Jurkat, Clone E6-1 (cell line): ENCODE measurements at regions not wholly inside any gene's neighbourhood (a gene's known extent, or its start where the extent isn't known, plus 50 kb on each side); places are given as distances from the start of the nearest gene placed in this dataset.

Experiments
- DNase-seq: peaks from one replicate; pipeline ENCODE4 v3.0.0-alpha.2; 2011; ENCODE audit warnings: low read depth, low spot score
- H3K4me3 ChIP-seq: 2 replicates; pipeline ENCODE4 v1.5.1; 2011; ENCODE audit warnings: mild to moderate bottlenecking, low read length, control low read depth, moderate library complexity

DNA sequence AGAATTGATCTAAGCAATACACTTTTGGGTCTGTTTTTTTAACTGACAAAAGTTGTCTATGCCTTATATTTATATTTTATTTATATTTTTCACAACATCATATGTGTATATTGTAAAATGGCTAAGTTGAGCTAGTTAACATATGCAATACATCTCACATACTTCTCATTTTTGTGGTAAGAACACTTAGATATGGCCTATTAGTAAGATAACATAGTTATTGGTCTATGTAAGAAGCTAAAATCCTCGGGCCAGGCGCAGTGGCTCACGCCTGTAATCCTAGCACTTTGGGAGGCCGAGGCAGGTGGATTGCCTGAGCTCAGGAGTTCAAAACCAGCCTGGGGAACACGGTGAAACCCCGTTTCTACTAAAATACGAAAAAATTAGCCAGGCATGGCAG is 275.6 kb upstream of the ID2 start:
- no peak for DNase-seq
- H3K4me3 ChIP-seq: no peak overlapping the region

DNA sequence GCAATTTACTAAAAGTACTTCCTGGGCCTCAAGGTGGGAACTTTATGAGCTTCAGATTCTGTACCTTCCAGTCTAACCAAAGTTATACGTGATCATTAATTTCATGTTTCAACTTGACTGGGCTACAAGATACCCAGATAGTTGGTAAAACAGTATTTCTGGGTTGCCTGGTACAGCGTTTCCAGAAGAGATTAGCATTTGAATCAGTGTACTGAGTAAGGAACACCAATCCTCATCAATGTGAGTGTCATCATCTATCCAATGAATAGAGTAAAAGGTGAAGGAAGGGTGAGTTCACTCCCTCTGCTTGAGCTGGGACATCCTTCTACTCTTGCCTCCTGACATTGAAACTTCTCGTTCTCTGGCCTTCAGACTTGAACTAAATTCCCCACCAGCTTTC is 274.5 kb upstream of the ID2 start:
- no peak overlapping the region for H3K4me3 ChIP-seq

DNA sequence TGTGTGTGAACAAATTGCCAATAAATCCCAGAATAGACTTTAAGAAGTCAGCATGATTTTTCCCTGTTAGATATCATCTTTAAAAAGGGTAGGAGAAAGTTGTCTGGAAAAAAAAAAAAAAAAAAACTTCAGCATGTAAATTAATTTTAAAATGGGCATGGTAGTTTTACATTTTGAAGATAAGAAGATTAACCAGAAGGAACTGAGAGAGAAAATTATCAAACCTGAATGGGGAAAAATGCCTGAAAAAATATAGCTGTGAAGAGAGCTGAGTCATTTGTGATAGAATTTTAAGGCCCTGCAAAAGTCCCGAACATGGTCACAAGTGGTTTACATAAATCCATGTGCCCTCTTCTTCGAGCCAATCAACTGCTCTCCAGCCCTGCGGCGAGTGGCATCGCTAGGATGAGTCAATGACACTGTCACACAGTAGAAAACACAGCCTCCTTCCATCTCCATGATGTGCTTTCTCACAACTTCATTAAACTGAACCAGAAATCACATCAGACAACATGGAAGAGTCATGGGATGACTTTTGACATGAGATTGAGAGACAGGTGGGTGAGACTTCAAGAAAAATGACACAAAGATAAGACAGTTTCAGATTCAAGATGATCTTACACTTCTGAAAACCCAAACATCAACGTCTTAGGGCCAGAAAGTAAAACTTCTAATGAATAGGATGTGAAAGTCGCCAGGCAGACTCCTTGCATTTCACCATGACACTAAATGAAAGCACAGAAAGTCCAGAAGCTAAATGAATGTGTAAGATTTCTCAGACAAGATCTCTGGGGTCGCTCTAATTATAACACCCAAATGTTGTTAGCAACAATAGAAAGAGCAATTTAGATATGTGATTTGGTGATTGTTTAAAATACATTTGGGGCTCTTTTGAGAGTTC is 273.0 kb upstream of the ID2 start:
- H3K4me3 ChIP-seq: no peak overlapping the region
- DNase-seq: no peak

More for the DNA sequence above, 274.5 kb upstream of the ID2 start:
- no peak for DNase-seq

DNA sequence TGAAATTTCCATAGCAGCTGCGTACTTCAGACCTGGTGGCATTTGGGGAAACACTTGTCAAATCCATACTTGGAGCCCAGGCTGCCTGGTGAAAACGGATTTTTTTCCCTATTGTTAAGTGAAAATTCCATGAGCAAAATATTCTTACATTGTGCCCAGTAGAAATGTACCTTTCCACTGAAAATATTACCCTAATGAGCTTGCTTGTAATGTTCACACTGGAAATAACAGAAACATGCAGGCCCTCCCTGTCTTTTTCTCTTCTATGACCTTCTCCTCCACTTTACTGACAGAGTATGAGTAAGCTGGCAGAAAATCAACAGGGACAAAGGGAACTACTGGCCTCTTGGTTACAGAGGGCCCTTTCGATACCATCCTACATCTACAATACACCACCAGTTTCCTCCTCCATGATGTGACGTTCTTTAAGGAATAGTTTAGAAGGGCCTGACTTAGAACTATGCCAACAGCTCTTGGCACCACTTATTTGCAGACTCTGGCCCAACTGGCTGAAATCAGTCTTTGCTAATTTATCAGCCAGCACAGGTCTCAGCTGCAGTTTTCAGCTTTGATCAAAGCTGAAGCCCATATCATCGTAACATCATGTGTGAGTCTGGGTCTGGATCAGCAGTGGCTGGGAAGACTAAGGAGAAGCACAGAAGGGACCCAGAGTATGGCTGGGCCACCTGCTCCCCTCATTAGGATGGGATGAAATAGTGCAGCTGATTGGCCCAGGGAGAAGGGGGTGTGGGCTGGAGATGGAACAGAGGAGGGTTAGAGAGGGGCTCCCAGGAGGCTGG is 272.2 kb upstream of the ID2 start:
- DNase-seq: no peak
- H3K4me3 ChIP-seq: no peak overlapping the region

DNA sequence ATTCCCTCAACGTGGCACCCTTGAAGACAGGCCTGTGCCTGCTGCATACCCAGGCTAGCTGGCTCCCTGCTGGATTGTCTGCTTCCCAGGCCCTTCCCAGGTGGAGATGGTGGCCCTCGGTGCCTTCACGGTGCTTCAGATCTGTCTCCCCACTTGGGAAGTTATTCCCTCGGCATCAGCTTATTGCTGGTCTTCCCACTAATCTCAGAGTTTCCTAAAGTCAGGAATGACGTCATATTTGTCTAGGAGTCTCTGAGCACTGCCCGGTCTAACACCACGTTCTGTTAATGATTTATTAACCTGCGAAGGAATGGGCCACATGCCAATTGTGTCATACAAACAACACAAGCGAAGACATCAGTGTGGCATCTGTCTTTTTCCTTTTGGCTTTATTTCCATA is 269.8 kb upstream of the ID2 start:
- DNase-seq: no peak
- H3K4me3 ChIP-seq: no peak overlapping the region

DNA sequence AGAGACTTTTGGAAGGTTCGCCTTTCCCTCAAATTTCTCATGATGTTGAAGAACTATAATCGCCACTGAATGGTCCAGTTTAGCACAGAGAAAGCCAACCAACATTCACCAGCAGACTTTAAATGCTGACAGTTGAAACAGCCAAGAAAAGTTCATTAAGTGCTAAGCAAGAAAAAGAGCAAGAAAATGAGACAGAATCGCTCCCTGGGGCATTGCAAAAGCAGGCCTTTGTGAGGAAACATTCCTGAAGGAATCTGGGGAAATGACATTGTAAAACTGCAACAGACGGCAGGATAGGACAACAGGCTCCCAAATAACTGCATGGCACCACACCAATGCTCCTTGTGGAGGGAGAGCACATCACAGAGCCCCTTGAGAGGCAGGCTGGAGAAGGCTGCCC is 269.3 kb upstream of the ID2 start:
- no peak for DNase-seq
- no peak overlapping the region for H3K4me3 ChIP-seq

DNA sequence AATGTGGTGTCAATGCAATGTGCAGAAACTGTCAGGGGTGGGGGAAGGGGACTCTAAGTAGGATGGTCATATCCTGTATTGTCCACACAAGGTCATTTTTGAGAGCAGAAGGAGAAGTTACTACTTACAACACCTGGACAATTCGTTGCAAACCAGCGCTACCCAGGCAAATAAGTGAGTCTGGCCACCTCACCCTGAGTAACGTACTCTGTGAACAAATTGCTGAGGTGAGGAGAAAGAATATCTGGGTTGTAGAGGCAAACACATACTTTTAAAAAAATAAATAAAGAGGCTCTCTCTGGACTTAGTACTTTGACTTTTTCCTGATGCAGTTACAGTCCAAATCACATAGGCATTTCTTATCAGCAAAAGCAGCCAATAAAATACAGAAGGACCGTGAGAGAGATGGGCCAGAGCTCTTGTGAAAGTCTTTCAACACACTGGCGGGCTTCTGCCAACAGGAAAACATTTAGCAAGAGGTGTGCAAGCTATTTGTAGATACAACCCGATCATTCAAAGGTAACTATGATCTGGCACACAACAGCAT is 268.2 kb upstream of the ID2 start:
- no peak overlapping the region for H3K4me3 ChIP-seq
- DNase-seq: no peak

DNA sequence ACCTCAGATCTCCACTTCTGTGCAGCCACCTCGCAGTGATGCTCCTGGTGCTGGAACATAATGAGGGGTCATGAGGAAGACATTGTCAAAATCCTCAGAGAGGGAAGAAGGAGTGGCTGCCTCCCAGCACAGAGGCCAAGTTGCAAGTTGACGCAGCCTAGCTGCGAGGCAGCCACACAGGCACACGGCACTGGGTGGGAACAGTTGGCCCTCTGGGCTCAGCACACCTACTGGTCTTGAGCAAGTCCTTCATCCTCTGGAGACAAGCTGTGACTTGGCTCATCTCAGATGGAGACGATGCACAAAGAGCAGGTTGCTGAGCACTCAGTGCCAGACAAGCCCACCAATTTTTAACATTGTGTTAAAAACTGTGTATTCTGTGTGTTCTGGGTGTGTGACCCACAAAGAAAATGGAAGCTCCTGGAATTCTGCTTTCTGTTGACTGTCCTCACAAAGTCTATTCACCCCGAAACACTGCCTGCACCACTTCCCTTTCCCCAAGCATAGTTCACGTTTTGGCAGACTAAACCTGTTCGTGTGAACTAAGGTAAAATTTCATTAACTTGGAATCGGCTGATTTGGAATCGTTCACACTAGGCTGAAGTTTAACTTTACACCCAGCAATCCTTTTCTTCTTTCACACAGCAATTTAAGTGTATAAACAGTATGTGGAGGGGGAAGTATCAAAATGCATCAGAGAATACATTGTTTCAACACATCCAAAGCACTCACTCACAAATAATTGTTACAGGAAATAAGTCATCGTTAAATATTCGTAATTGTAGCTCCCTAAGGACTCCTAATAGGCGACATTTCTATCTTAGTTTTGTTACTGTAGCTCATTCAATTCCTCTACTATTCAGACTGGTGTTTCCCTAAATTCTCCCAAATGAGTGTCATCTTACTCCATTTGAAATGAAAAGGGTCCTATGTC is 266.6 kb upstream of the ID2 start:
- H3K4me3 ChIP-seq: no peak overlapping the region
- DNase-seq: no peak

DNA sequence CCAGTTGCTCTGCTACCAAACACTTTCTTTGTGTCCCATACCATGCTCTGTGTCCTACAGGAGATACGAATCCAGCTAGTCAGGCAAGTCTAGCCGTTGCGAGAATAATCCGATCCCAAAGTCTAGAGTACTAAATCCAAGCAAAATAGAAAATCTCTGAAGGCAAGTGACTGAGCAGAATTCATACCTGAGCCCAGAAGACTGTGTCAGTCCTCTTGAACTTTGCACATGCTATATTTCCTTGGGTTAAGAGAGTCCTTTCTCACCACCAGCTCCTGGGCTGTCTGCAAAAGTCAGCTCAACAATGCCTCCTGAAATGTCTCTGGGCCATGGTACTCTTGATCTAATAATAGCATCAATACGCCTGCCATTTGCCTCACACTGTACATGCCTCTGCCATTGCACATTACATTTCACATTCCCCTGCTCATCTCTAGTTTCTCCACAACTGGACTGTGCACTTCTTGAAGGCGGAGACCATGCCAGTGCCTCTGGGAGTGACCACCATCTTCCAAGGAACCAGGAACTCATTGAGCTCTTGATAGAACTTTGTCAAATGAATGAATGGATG is 265.8 kb upstream of the ID2 start:
- no peak overlapping the region for H3K4me3 ChIP-seq
- no peak for DNase-seq

DNA sequence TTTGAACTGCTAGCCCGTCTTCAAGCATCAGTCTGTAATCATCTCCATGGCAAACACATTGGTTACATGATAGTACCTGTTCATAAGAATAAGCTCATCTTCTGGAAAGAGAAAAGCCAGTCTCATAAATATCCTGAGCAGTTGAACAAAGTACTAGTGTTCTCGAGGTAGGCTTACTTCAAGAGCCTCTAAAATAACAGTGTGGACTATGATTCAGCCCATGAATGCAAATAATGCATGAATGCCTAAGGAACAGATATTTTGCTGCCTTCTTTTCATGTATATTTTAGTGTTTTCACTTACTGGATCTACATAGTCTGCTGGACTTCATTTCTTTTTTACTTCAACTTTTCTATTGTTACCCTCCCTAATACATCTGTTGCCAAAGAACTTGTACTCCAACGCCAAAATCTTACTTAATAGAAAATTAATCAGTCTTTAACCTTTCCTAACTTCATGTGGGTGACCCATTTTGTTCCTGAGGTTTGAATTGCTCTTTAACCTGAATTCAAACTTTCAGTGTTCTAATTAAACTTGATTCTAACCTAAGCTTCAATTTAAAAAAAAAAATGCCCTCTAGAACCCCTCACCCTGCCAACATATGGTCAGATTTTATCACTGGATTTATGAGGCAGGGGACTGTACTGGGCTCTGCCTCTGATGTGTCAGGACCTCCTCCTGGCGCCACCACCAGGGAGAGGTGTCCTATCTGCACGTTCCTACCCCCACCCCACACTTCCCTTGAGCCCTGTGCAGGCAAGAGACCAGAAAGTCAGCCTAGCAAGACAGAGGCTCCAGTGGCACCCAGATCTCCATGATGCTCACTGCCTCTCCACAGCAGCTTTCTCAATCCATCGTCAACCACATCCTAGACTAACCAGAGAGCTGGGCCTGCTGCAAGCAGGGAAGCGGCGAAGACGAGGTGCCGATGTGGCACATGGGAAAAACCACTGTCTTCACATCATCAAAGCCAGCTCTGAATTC is 264.7 kb upstream of the ID2 start:
- DNase-seq: peak; percentile 27
- no peak overlapping the region for H3K4me3 ChIP-seq

DNA sequence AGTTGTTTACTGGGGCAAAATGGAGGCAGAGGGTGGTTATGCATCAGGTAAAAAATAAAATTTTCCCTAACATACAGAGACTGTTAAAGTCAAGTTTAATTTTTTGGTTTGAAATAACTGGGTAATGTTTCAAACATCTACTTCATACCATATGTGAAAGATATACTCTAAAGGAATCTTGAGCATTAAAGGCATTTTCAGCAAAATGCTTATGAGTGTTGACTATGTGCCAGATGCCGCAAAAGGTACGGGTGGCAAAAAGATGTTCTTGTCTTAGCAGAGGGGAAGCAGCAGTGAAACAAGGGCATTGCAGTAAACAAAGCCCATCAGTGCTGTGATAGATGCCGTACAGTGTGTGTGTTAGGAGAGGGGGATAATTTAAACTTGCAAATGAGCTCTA is 263.1 kb upstream of the ID2 start:
- no peak overlapping the region for H3K4me3 ChIP-seq

DNA sequence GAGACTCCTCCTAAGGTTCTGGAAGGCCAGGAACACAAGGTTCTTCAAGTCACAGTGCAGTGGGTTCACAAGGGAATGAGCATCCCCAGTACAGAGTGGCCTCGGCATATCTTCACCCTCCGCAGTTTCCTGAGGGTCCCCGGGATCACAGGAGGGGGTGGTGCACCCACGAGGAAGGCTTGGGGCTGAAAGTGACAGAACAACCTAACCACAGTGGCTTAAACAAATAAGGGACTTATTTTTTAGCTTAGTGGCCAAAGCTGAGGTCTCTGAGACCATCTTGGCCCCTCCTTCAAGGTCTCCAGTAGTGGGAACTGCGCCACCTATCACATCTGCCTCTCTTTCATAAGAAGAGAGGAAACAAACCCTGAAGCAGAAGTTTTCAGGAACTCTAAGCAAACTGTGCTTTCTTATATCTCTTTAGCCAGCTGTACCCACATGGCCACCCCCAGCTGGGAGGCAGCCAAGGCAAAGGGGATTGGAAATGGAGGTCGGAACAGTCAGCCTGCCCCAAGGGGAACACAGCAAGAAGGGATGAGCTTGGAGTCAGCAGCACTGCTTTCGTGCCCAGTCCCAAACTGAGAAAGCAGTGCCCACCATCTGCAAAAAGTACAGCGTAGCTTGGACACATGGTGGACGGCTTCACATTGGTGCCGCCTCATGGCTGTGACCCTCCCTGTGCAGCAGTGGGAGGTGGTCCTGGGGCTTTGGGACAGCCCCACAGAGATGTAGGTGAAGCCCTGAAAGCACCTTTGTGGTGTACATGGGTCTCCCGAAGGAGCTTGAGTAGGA is 260.0 kb upstream of the ID2 start:
- H3K4me3 ChIP-seq: no peak overlapping the region
- DNase-seq: no peak

More for the DNA sequence above, 263.1 kb upstream of the ID2 start:
- DNase-seq: no peak

DNA sequence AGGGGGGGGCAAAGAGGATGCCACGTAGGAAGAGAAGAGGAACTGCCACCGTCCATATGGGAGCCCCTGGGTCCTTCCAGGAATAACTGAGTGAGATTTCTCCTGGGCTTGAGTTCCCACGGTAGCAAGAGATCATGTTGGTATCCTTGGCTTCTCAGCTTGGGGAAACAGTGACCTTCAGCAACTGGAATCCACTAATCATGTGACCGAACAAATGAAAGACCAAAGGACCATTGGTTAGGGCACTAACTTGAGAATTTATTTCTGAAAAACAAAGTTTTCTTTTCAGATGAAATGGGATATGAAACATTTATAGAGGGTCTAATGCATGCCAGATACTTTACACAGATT is 259.4 kb upstream of the ID2 start:
- DNase-seq: no peak
- no peak overlapping the region for H3K4me3 ChIP-seq

DNA sequence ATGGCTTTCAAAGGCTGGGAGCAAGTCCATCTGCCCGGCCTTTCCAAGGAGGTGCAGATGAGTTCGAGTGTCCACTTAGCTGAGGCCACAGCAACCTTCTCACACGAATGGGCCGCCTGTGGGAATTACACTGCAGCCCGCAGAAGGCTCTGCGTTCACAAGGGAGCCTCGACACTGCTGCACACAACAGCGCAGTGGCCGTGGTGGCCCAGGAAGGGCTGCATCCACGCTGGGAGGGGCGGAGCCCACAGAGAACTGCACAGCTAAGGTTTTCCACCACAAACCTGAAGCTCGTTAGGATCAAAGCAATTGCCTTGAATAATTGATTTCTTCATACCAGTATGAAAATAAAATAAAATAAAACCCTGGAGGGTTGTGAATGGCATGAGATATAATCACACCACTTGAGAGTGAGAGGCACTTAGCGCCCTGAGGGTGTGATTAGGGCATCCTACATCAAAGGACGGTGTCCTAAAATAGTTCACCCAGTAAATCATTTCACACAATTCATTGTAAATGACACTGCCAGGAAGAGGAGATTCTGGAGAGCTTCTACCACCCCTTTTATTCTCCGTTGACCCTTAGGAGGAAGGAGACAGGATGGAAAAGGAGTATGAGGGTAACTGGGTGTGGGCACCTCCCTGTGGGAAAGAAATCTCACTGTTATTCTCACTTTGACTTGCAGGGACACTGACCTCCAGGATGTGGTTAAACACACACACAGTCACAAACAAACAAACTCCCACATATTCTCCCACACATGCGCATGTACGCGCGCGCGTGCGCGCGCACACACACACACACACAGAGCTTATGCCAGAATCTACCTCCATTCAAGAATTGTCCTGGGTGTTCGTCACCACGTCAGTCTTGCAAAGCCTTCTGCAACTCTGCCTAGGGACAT is 256.6 kb upstream of the ID2 start:
- no peak overlapping the region for H3K4me3 ChIP-seq
- no peak for DNase-seq

DNA sequence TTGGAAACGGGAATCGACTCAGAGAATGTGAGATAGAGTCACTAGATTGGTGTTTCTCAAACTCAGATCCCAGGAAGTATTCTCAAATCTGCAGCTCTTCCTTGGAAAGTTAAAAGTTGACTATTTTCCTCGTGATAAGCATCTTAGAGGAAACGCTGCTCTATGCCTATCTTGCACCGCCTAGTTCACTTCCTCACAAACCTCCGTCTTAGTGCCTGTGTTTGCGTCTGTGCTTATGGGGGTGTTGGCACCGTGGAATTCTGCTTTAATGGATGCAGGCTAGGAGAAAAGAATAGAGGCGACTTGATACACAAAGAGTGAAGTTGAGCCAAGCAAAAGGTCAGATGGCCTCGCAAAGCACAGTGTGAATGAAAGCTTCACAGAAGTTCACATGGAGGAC is 255.3 kb upstream of the ID2 start:
- no peak overlapping the region for H3K4me3 ChIP-seq
- DNase-seq: no peak

DNA sequence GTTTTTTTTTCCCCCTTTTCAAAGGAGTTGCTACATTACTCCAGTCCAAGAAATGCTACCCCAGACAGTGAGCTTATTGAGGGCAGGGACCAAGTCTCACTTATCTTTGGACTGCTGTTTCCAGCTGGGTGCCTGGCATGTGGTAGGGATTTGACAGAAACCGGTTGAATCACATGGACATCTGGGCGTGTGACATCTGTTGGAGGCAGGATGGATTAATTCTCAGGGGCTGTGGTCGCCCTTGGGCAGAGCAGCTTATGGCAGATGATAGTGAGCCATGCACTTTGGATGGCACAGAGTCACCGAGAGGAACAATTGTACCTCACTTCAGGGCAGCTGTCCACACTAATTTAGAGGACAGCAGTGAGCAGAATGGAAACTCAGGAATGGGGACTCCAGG is 254.6 kb upstream of the ID2 start:
- no peak overlapping the region for H3K4me3 ChIP-seq
- no peak for DNase-seq
